GM12878 (cell line): ENCODE measurements at regions not wholly inside any gene's neighbourhood (a gene's known extent, or its start where the extent isn't known, plus 50 kb on each side); places are given as distances from the start of the nearest gene placed in this dataset.

Experiments used
- ATAC-seq: fragments of 200-7000 bp; cut with Tn5 transposase; 3 replicates; pipeline ENCODE4 v1.9.1; 2020; ENCODE audit warnings: mild to moderate bottlenecking, moderate library complexity
- BruUV-seq: library from RNA; stranded (reverse); fragments of 400-500 nt; replicated peaks from 2 replicates; lab custom pipeline; 2021; lab: Mats Ljungman, UMichigan
- CTCF ChIA-PET: fragments of 300-600 bp; sonication (Branson Sonifier 250); formaldehyde crosslinking; extraction: SDS; loops from one replicate; lab custom pipeline; 2021; ENCODE audit warnings: inconsistent platforms; lab: Yijun Ruan, JAX
- POLR2A ChIA-PET: fragments of 350-600 bp; formaldehyde crosslinking; extraction: SDS; loops from one replicate; lab custom pipeline; 2021; ENCODE audit warnings: inconsistent platforms; lab: Charles Lee
- RAD21 ChIA-PET: fragments of 300-600 bp; sonication (Branson Sonifier 250); formaldehyde crosslinking; loops from one replicate; lab custom pipeline; 2023; ENCODE audit warnings: antibody characterized with exemption; ENCODE audit not compliant: unreplicated experiment; lab: Charles Lee
- SMC1A ChIA-PET: fragments of 300-600 bp; sonication (Branson Sonifier 250); formaldehyde crosslinking; loops from one replicate; lab custom pipeline; 2023; ENCODE audit not compliant: unreplicated experiment, uncharacterized antibody; lab: Charles Lee
- DNase-seq: peaks from one replicate; pipeline ENCODE4 v3.0.0-alpha.2; 2011; ENCODE audit warnings: low read depth, low spot score
- FAIRE-seq: peaks from 3 replicates; lab custom pipeline; 2011; peaks lifted over from hg19 to GRCh38; lab: Jason Lieb, UNC
- H2AFZ ChIP-seq: 2 replicates; pipeline ENCODE4 v1.6.0; 2011; ENCODE audit warnings: low read depth, low read length, control low read depth; ENCODE audit not compliant: control insufficient read depth
- H3K27ac ChIP-seq: 2 replicates; pipeline ENCODE4 v1.5.1; 2011; ENCODE audit warnings: control low read depth; ENCODE audit not compliant: control insufficient read depth, insufficient read depth
- H3K27me3 ChIP-seq, 2 experiments: replicated peaks in 1 of 2; 2 replicates each; pipeline versions ENCODE4 v1.6.0 to v1.6.1; 2011; ENCODE audit warnings: low read length in 1 of 2; ENCODE audit not compliant: control insufficient read depth in 2 of 2, insufficient read depth in 2 of 2
- H3K36me3 ChIP-seq, 2 experiments: 2 replicates each; pipeline ENCODE4 v1.5.1; 2011; ENCODE audit warnings: low read length in 1 of 2; ENCODE audit not compliant: control insufficient read depth in 2 of 2, insufficient read depth in 2 of 2
- H3K4me1 ChIP-seq: 2 replicates; pipeline ENCODE4 v1.6.1; 2011; ENCODE audit warnings: mild to moderate bottlenecking, low read length, moderate library complexity, mixed read lengths; ENCODE audit not compliant: control insufficient read depth, insufficient read depth
- H3K4me2 ChIP-seq: 2 replicates; pipeline ENCODE4 v1.6.0; 2011; ENCODE audit warnings: control low read depth; ENCODE audit not compliant: control insufficient read depth, insufficient read depth
- H3K4me3 ChIP-seq: fragments of 200-600 bp; sonication (generic); 2 replicates; pipeline ENCODE4 v1.5.1; 2016
- H3K79me2 ChIP-seq: 2 replicates; pipeline ENCODE4 v1.6.0; 2011; ENCODE audit warnings: low read length; ENCODE audit not compliant: control insufficient read depth, insufficient read depth
- H3K9ac ChIP-seq: 2 replicates; pipeline ENCODE4 v1.8.0; 2011; ENCODE audit warnings: low read length, control low read depth, mixed read lengths; ENCODE audit not compliant: control insufficient read depth, insufficient read depth
- H3K9me3 ChIP-seq: replicated peaks from 3 replicates; pipeline ENCODE4 v1.5.1; 2011; ENCODE audit warnings: mild to moderate bottlenecking, low read length; ENCODE audit not compliant: control insufficient read depth, insufficient read depth
- H4K20me1 ChIP-seq: 2 replicates; pipeline ENCODE4 v1.6.0; 2011; ENCODE audit not compliant: control insufficient read depth, insufficient read depth
- ASH2L ChIP-seq: fragments of 300-600, 200-600 bp; sonication (generic); IDR thresholded peaks from 2 replicates; pipeline ENCODE4 v1.6.1; 2017; ENCODE audit warnings: low read depth, mild to moderate bottlenecking, borderline replicate concordance
- BMI1 ChIP-seq: fragments of 450-650 bp; IDR thresholded peaks from 2 replicates; pipeline ENCODE4 v1.6.1; 2016; ENCODE audit warnings: mild to moderate bottlenecking, moderate library complexity, borderline replicate concordance
- ETV6 ChIP-seq, 2 experiments: fragments of 450-650 bp in 1 of 2; IDR thresholded peaks in 1 of 2; conservative IDR thresholded peaks in 1 of 2; 2 replicates each; pipeline ENCODE4 v1.6.1; 2014; ENCODE audit warnings: antibody characterized with exemption in 1 of 2, borderline replicate concordance in 1 of 2, low read depth in 1 of 2, mild to moderate bottlenecking in 1 of 2, moderate library complexity in 1 of 2
- HCFC1 ChIP-seq: fragments of 150-350 bp; IDR thresholded peaks from 2 replicates; pipeline ENCODE4 v1.6.1; 2014; ENCODE audit warnings: low read length
- JUNB ChIP-seq: IDR thresholded peaks from 2 replicates; pipeline ENCODE4 v1.6.1; 2016; ENCODE audit warnings: antibody characterized with exemption, mild to moderate bottlenecking
- LARP7 ChIP-seq: fragments of 450-650 bp; IDR thresholded peaks from 2 replicates; pipeline ENCODE4 v1.6.1; 2017; ENCODE audit warnings: mild to moderate bottlenecking
- MYB ChIP-seq: fragments of 150-350 bp; IDR thresholded peaks from 2 replicates; pipeline ENCODE4 v1.6.1; 2014; ENCODE audit warnings: mild to moderate bottlenecking, low read depth, low read length, borderline replicate concordance
- NR2F1 ChIP-seq: fragments of 450-650 bp; conservative IDR thresholded peaks from 2 replicates; pipeline ENCODE4 v1.6.1; 2017; ENCODE audit warnings: mild to moderate bottlenecking
- NRF1 ChIP-seq: conservative IDR thresholded peaks from 2 replicates; pipeline ENCODE4 v1.6.1; 2011; ENCODE audit warnings: mild to moderate bottlenecking, low read depth, low read length, improper control_type of control experiment
- STAT1 ChIP-seq: fragments of 450-650 bp; conservative IDR thresholded peaks from 2 replicates; pipeline ENCODE4 v1.6.1; 2014; ENCODE audit warnings: antibody characterized with exemption, mild to moderate bottlenecking
- WGBS: methylation state at CpG from one replicate; pipeline ENCODE4 v1.1.6; 2016; ENCODE audit warnings: low lambda C conversion rate; ENCODE audit not compliant: insufficient replicate concordance, insufficient coverage; ENCODE audit errors: missing lambda C conversion rate; 5-methylcytosine and 5-hydroxymethylcytosine counted together
- in situ Hi-C: fragments of 300-500 bp; cut with MboI; formaldehyde crosslinking; loops from 9 replicates; pipeline ENCODE4 v1.14.3; 2018; ENCODE audit warnings: mixed read lengths
- intact Hi-C: fragments of 100-400 bp; cut with micrococcal nuclease; formaldehyde crosslinking; loops from one replicate; pipeline ENCODE4 v1.14.2; 2022; ENCODE audit not compliant: unreplicated experiment
- TF ChIP-seq, protein P1 (sequence below): IDR thresholded peaks from 2 replicates; pipeline ENCODE4 v1.6.1; 2011; ENCODE audit warnings: low read depth, mild to moderate bottlenecking, low read length, moderate library complexity, borderline replicate concordance; ENCODE audit errors: extremely low read depth
- TF ChIP-seq, protein P2 (sequence below): IDR thresholded peaks from 2 replicates; pipeline ENCODE4 v1.6.1; 2012; ENCODE audit warnings: low read length, inconsistent platforms

DNA sequence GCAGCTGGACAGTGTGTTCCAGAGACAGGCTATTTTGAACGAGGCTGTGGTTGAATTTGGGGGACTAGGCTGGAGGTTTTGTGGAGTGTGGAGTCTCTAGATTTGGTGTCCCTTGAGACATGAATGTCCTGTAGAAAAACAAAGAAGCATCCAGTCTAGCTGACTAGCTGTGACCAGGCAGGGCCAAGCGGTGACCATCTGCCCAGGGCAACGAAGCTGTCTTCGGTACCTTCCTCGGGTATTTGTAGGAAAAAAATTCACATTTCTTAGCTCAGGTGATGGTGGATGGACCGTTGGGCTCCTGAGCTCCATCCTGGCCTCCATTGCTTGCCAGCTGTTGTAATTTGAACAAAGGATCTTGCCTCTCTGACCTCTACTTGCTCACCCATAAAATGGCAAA lies 557.3 kb downstream of the MIAT start:
- ATAC-seq, result no peak
- DNase-seq, result no peak
- Histone ChIP-seq H3K4me3 (no peak overlapping the region), H3K4me1 (no peaks in the 10 kb centered on the region), H3K9ac (no peak overlapping the region), H4K20me1 (no peaks in the 10 kb centered on the region), H2AFZ (no peak overlapping the region), H3K27me3 (no peaks in the 10 kb centered on the region), H3K9me3 (no peaks in the 10 kb centered on the region; the same call in 2 of the 3 replicates), H3K27ac (no peak overlapping the region), H3K36me3 (no peaks in the 10 kb centered on the region), H3K4me2 (no peak overlapping the region), H3K79me2 (no peaks in the 10 kb centered on the region)
- in situ Hi-C loops (no loop called here), intact Hi-C loops (no loop called here)
- POLR2A ChIA-PET, result no interaction called here
- RAD21 ChIA-PET, result no interaction called here
- CTCF ChIA-PET, result no interaction called here
- TF ChIP-seq ETV6 (conservative IDR thresholded peaks at IDR 0.05 in 1 of 2, IDR thresholded peaks at IDR 0.05 in 1 of 2; ENCODE audit: borderline replicate concordance in 1 of 2, low read depth in 1 of 2) (no peak), NR2F1 (no peak), HCFC1 (no peak), STAT1 (no peak), NRF1 (no peak), ASH2L (no peak), BMI1 (no peak), MYB (no peak), LARP7 (no peak), JUNB (no peak)
- TF ChIP-seq, protein P1, sequence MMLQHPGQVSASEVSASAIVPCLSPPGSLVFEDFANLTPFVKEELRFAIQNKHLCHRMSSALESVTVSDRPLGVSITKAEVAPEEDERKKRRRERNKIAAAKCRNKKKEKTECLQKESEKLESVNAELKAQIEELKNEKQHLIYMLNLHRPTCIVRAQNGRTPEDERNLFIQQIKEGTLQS, result no peak
- TF ChIP-seq, protein P2, sequence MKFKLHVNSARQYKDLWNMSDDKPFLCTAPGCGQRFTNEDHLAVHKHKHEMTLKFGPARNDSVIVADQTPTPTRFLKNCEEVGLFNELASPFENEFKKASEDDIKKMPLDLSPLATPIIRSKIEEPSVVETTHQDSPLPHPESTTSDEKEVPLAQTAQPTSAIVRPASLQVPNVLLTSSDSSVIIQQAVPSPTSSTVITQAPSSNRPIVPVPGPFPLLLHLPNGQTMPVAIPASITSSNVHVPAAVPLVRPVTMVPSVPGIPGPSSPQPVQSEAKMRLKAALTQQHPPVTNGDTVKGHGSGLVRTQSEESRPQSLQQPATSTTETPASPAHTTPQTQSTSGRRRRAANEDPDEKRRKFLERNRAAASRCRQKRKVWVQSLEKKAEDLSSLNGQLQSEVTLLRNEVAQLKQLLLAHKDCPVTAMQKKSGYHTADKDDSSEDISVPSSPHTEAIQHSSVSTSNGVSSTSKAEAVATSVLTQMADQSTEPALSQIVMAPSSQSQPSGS, result no peak
- SMC1A ChIA-PET, result no interaction called here
- FAIRE-seq, result no peak
- WGBS, result 7% methylated on average over 6 of the region's 6 CpGs
- BruUV-seq, result no TSS peak
